DOHH2 (cell line): ENCODE measurements at regions not wholly inside any gene's neighbourhood (a gene's known extent, or its start where the extent isn't known, plus 50 kb on each side); places are given as distances from the start of the nearest gene placed in this dataset.

ENCODE experiments used
- CTCF ChIP-seq: fragments of 200-600 bp; sonication (generic); IDR thresholded peaks from one replicate; pipeline ENCODE4 v1.5.1; 2014; ENCODE audit warnings: antibody characterized with exemption, mild to moderate bottlenecking, low read depth, low read length; ENCODE audit not compliant: poor library complexity, severe bottlenecking
- EZH2phosphoT487 ChIP-seq: fragments of 200-600 bp; sonication (generic); IDR thresholded peaks from 2 replicates; pipeline ENCODE4 v1.6.1; 2017; ENCODE audit warnings: borderline replicate concordance, mild to moderate bottlenecking, antibody characterized with exemption, low read length, moderate library complexity, mixed read lengths

- TF ChIP-seq CTCF (no peak), EZH2phosphoT487 (no peak)
These were observed 220.6 kb downstream of the ADRA2A start for GRCh38 chr10:111297351-111297848.
